ENCODE measurements at regions not wholly inside any gene's neighbourhood (a gene's known extent, or its start where the extent isn't known, plus 50 kb on each side); places are given as distances from the start of the nearest gene placed in this dataset.

- TF ChIP-seq CTCF (IDR thresholded peaks at IDR 0.05; ENCODE audit: low read depth, low read length), result no peak
- no peak for TF ChIP-seq EZH2phosphoT487 (IDR thresholded peaks at IDR 0.05; ENCODE audit: low read depth)
Measured at GRCh38 chr2:131641414-131642206, 113.9 kb downstream of the CCDC74A start.

All from OCI-LY3 (cell line).